RWPE1 (cell line): ENCODE measurements at regions not wholly inside any gene's neighbourhood (a gene's known extent, or its start where the extent isn't known, plus 50 kb on each side); places are given as distances from the start of the nearest gene placed in this dataset.
A peak's percentile ranks its signal among the peaks of the same experiment; 100 is the strongest.

Experiments
- CTCF ChIA-PET: fragments of 350-600 bp; sonication (Branson Sonifier 250); formaldehyde crosslinking; extraction: SDS; loops from one replicate; lab custom pipeline; 2021; lab: Yijun Ruan, JAX
- POLR2A ChIA-PET: fragments of 400-600 bp; formaldehyde crosslinking; extraction: SDS; loops from one replicate; lab custom pipeline; 2020; ENCODE audit warnings: antibody characterized with exemption; ENCODE audit not compliant: low non-redundant PET; lab: Yijun Ruan, JAX
- DNase-seq: peaks from one replicate; pipeline ENCODE4 v3.0.0; 2012; ENCODE audit warnings: low spot score
- H3K27ac ChIP-seq: fragments of 450-650 bp; 2 replicates; pipeline ENCODE4 v1.5.1; 2017
- CTCF ChIP-seq: fragments of 450-650 bp; conservative IDR thresholded peaks from 2 replicates; pipeline ENCODE4 v1.5.1; 2017; ENCODE audit warnings: low read depth, mild to moderate bottlenecking

DNA sequence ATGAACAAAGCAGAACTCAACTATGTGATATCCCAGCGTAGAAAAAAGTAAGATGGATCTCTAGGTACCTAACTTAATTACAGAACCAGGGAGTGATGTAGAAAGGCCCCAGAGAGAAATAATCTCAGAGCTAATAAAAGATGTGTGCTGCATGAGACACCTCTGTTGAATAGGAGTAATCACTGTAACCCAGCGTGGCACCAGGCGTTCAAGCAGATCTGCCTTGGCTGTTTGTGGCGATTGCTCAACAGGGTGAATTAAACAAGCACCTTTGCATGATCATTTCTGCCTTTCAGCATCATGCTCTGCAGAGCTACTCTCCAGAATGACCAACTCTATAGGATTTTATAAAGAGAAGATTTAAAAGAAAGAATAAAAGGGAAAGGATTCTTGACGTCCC is 81.7 kb upstream of the KCNIP4 start:
- ChIA-PET CTCF (no interaction called here), POLR2A (no interaction called here)
- TF ChIP-seq CTCF = no peak
- no peak overlapping the region for H3K27ac ChIP-seq
- DNase-seq = no peak

- ChIA-PET CTCF (no interaction called here), POLR2A (no interaction called here)
- peak; percentile 22 for DNase-seq
- no peak for TF ChIP-seq CTCF
- H3K27ac ChIP-seq = no peak overlapping the region
Measured at GRCh38 chr4:22029803-22030202, 81.2 kb upstream of the KCNIP4 start.

DNA sequence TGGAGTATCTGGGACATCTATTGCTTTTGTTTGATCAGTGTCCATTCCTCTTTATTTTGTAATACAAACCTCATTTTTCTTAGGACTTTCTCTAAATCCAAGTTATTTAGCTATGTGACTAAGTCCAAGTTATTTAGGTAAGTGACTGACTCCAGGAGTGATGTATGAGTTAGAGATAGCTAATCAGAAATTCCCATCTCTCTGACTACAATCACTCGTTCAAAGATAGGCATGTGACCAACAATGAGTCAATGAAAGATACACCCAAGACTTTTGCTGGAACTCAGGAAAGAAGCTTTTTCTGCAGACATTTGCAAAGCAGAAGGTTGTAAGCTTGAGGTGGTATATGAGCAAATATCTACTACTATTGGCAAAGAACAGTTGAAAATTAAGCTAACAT is 72.5 kb upstream of the KCNIP4 start:
- TF ChIP-seq CTCF = no peak
- no peak for DNase-seq
- POLR2A ChIA-PET = no interaction called here
- CTCF ChIA-PET = interaction anchor here (0.6 to 0.7 kb wide), 2 partner anchors 44 to 368 kb away, joined by 3 to 4 read pairs; no protein-coding TSS in a partner anchor
- H3K27ac ChIP-seq = no peak overlapping the region

- no peak for TF ChIP-seq CTCF
- ChIA-PET CTCF (interaction anchor here (0.7 kb wide), 1 partner anchor 1870 kb away, joined by 4 read pairs; the partner anchor contains the start of gene PPARGC1A), POLR2A (no interaction called here)
- no peak overlapping the region for H3K27ac ChIP-seq
- DNase-seq = no peak
Measured at GRCh38 chr4:22020129-22020528, 71.6 kb upstream of the KCNIP4 start.

- CTCF ChIA-PET = no interaction called here
- DNase-seq = no peak
- POLR2A ChIA-PET = no interaction called here
- no peak for TF ChIP-seq CTCF
- H3K27ac ChIP-seq = no peak overlapping the region
Measured at GRCh38 chr4:22019676-22020075, 71.1 kb upstream of the KCNIP4 start.

GRCh38 chr4:22014222-22014741 is 65.7 kb upstream of the KCNIP4 start:
- no peak overlapping the region for H3K27ac ChIP-seq
- no peak for DNase-seq
- ChIA-PET POLR2A (no interaction called here), CTCF (no interaction called here)
- TF ChIP-seq CTCF = no peak

- DNase-seq = no peak
- no peak for TF ChIP-seq CTCF
- CTCF ChIA-PET = no interaction called here
- POLR2A ChIA-PET = no interaction called here
- no peak overlapping the region for H3K27ac ChIP-seq
Measured at GRCh38 chr4:22003878-22004277, 55.3 kb upstream of the KCNIP4 start.
